Ovary (tissue), 7 donors: ENCODE measurements at regions not wholly inside any gene's neighbourhood (a gene's known extent, or its start where the extent isn't known, plus 50 kb on each side); places are given as distances from the start of the nearest gene placed in this dataset.

Source experiments
- DNase-seq, 5 donors: peaks; one replicate each; pipeline ENCODE4 v3.0.0-alpha.2; 2019 to 2020
- H3K27ac ChIP-seq, 2 donors: fragments of 200-600 bp; one replicate each; pipeline versions ENCODE4 v1.5.1 to v1.8.0; 2019 to 2022
- H3K27me3 ChIP-seq: fragments of 200-600 bp; one replicate; pipeline ENCODE4 v1.8.0; 2022
- H3K36me3 ChIP-seq: fragments of 200-600 bp; sonication (generic); one replicate; pipeline ENCODE4 v1.5.1; 2019
- H3K4me1 ChIP-seq: one replicate; pipeline ENCODE4 v1.8.1; 2013; ENCODE audit warnings: mild to moderate bottlenecking, moderate library complexity; ENCODE audit not compliant: insufficient read depth
- H3K4me3 ChIP-seq: fragments of 200-600 bp; sonication (generic); one replicate; pipeline ENCODE4 v1.5.1; 2017
- H3K9me3 ChIP-seq, 2 donors: fragments of 200-600 bp in 1 of 2; sonication (generic) in 1 of 2; one replicate each; pipeline versions ENCODE4 v1.5.1 to v1.8.1; 2013 to 2019; ENCODE audit warnings: mild to moderate bottlenecking in 1 of 2, moderate library complexity in 1 of 2
- CTCF ChIP-seq, 3 donors: fragments of 450-650 bp in 2 of 3; fragments of 200-600 bp in 1 of 3; IDR thresholded peaks; one replicate each; pipeline versions ENCODE4 v1.5.1 to v1.8.0; 2016 to 2022; ENCODE audit warnings: antibody characterized with exemption in 3 of 3, mild to moderate bottlenecking in 1 of 3
- EP300 ChIP-seq: sonication (generic); formaldehyde crosslinking; IDR thresholded peaks from one replicate; pipeline ENCODE4 v1.6.1; 2017; ENCODE audit warnings: antibody characterized with exemption
- POLR2A ChIP-seq: fragments of 450-650 bp; IDR thresholded peaks from one replicate; pipeline ENCODE4 v1.6.1; 2017; ENCODE audit warnings: antibody characterized with exemption, mild to moderate bottlenecking, moderate library complexity
- WGBS, 3 donors: extraction: QIAGEN DNeasy Blood & Tissue Kit in 1 of 3; methylation state at CpG; one replicate each; pipeline versions ENCODE4 v1.1.5 to v1.1.7; 2013 to 2017; 5-methylcytosine and 5-hydroxymethylcytosine counted together
- intact Hi-C, 4 donors: fragments of 100-400 bp; cut with DNase I; formaldehyde crosslinking; loops; one replicate each; pipeline versions ENCODE4 v1.11.0 to v1.15.1; 2022 to 2023
- donor health status: DM: no; HTN: no; CAD: no; lungs with moderate emphysema.
- donor health status: DM: no; HTN: no; CAD: no.
- donor health status: Bipolar disorder and iron deficiency.
- donor health status: DM: no; HTN: no; CAD: no.
- donor health status: DM: yes; HTN: yes; CAD: no.

GRCh38 chr3:197393711-197394110 is 95.3 kb upstream of the DLG1 start:
- DNase-seq: no peak
- Histone ChIP-seq H3K27me3 (no peaks in the 10 kb centered on the region), H3K4me3 (no peak overlapping the region), H3K27ac (no peak overlapping the region), H3K36me3 (no peaks in the 10 kb centered on the region), H3K9me3 (no peaks in the 10 kb centered on the region), H3K4me1 (no peaks in the 10 kb centered on the region)
- TF ChIP-seq EP300: no peak
- no peak for TF ChIP-seq POLR2A
- no peak for TF ChIP-seq CTCF (IDR thresholded peaks at IDR 0.05)
- intact Hi-C loops: no loop called here
- WGBS, 3 donors: 94 to 99% (median 95%) methylated on average over 4 of the region's 4 CpGs

- Histone ChIP-seq H3K4me3 (no peak overlapping the region), H3K4me1 (no peaks in the 10 kb centered on the region), H3K9me3 (no peaks in the 10 kb centered on the region), H3K36me3 (no peaks in the 10 kb centered on the region), H3K27me3 (no peaks in the 10 kb centered on the region), H3K27ac (no peak overlapping the region)
- peak in 1 of 5 donors; percentile 1 for DNase-seq
- WGBS, 3 donors: 44 to 59% (median 51%) methylated on average over 3 of the region's 3 CpGs
- TF ChIP-seq POLR2A (no peak), EP300 (no peak), CTCF (IDR thresholded peaks at IDR 0.05) (no peak)
- intact Hi-C loops: no loop called here
Observed at GRCh38 chr3:197392961-197393360, 94.5 kb upstream of the DLG1 start.

GRCh38 chr3:197381371-197381770 is 83.0 kb upstream of the DLG1 start:
- H3K4me1 ChIP-seq: no peaks in the 10 kb centered on the region
- no peak for TF ChIP-seq POLR2A
- TF ChIP-seq EP300: no peak
- TF ChIP-seq CTCF (IDR thresholded peaks at IDR 0.05): no peak
- H3K27ac ChIP-seq: no peak overlapping the region
- WGBS, 3 donors: 59 to 71% (median 65%) methylated on average over 2 of the region's 2 CpGs
- H3K27me3 ChIP-seq: no peaks in the 10 kb centered on the region
- H3K36me3 ChIP-seq: no peaks in the 10 kb centered on the region
- H3K9me3 ChIP-seq: no peaks in the 10 kb centered on the region
- no peak for DNase-seq
- intact Hi-C loops: no loop called here
- H3K4me3 ChIP-seq: no peak overlapping the region

GRCh38 chr3:197380786-197381185 is 82.4 kb upstream of the DLG1 start:
- H3K27me3 ChIP-seq: no peaks in the 10 kb centered on the region
- no peaks in the 10 kb centered on the region for H3K4me1 ChIP-seq
- H3K4me3 ChIP-seq: no peak overlapping the region
- no peak for TF ChIP-seq POLR2A
- 76 to 84% (median 82%) methylated on average over 5 of the region's 5 CpGs for WGBS, 3 donors
- H3K9me3 ChIP-seq: no peaks in the 10 kb centered on the region
- DNase-seq: no peak
- no peaks in the 10 kb centered on the region for H3K36me3 ChIP-seq
- H3K27ac ChIP-seq: no peak overlapping the region
- intact Hi-C loops: no loop called here

- no peak overlapping the region for H3K27ac ChIP-seq
- DNase-seq: no peak
- no peaks in the 10 kb centered on the region for H3K4me1 ChIP-seq
- TF ChIP-seq EP300 (no peak), CTCF (IDR thresholded peaks at IDR 0.05) (no peak), POLR2A (no peak)
- WGBS, 3 donors: 85 to 91% (median 87%) methylated on average over 22 of the region's 22 CpGs
- H3K27me3 ChIP-seq: no peaks in the 10 kb centered on the region
- intact Hi-C loops: no loop called here
- no peaks in the 10 kb centered on the region for H3K36me3 ChIP-seq
- no peak overlapping the region for H3K4me3 ChIP-seq
- H3K9me3 ChIP-seq: no peaks in the 10 kb centered on the region
Observed at GRCh38 chr3:197378985-197379718, 80.7 kb upstream of the DLG1 start.
